ENCODE measurements at regions not wholly inside any gene's neighbourhood (a gene's known extent, or its start where the extent isn't known, plus 50 kb on each side); places are given as distances from the start of the nearest gene placed in this dataset.

- Histone ChIP-seq H3K4me2 (ENCODE audit: low read length) (no peak overlapping the region), H3K36me3 (ENCODE audit: insufficient read depth, low read length) (no peaks in the 10 kb centered on the region), H2AFZ (ENCODE audit: low read depth, low read length) (no peak overlapping the region), H3K4me3 (ENCODE audit: insufficient read depth, low read depth, low read length) (no peak overlapping the region), H3K27me3 (ENCODE audit: insufficient read depth, low read length) (no peaks in the 10 kb centered on the region), H3K9ac (ENCODE audit: low read length) (no peak overlapping the region), H4K20me1 (ENCODE audit: insufficient read depth, low read length) (peaks cover 87% of the 10 kb centered on the region), H3K79me2 (ENCODE audit: insufficient read depth, low read length) (peaks cover 56% of the 10 kb centered on the region), H3K4me1 (ENCODE audit: insufficient read depth, low read length) (peaks cover 11% of the 10 kb centered on the region), H3K27ac (ENCODE audit: low read depth, low read length) (no peak overlapping the region), H3K9me3 (ENCODE audit: insufficient read depth, low read depth, low read length) (no peaks in the 10 kb centered on the region)
- FAIRE-seq (no peak), DNase-seq (ENCODE audit: low read depth) (no peak)
- Mint-ChIP-seq H3K36me3 (ENCODE audit: low read depth, unreplicated experiment) (peaks cover 29% of the 10 kb centered on the region), H3K4me1 (ENCODE audit: low read depth, unreplicated experiment) (peaks cover 19% of the 10 kb centered on the region), H3K27ac (ENCODE audit: unreplicated experiment) (no peak overlapping the region), H3K9me3 (ENCODE audit: unreplicated experiment) (peaks cover 3% of the 10 kb centered on the region), H3K4me3 (ENCODE audit: unreplicated experiment) (no peak overlapping the region), H3K27me3 (ENCODE audit: low read depth, unreplicated experiment) (no peaks in the 10 kb centered on the region)
- TF ChIP-seq EZH2 (IDR thresholded peaks at IDR 0.05; ENCODE audit: insufficient read depth, low read length): no peak
- TF ChIP-seq CTCF (IDR thresholded peaks at IDR 0.05; ENCODE audit: insufficient read depth, low read depth, low read length): no peak
These were observed 109.6 kb downstream of the GLI2 start for GRCh38 chr2:120845277-120845676.

GRCh38 chr2:120846406-120847095 is 110.9 kb downstream of the GLI2 start:
- Mint-ChIP-seq H3K27me3 (ENCODE audit: low read depth, unreplicated experiment) (no peaks in the 10 kb centered on the region), H3K9me3 (ENCODE audit: unreplicated experiment) (peaks cover 4% of the 10 kb centered on the region), H3K27ac (ENCODE audit: unreplicated experiment) (peak overlapping the region; percentile 26), H3K36me3 (ENCODE audit: low read depth, unreplicated experiment) (peaks cover 21% of the 10 kb centered on the region), H3K4me3 (ENCODE audit: unreplicated experiment) (no peak overlapping the region), H3K4me1 (ENCODE audit: low read depth, unreplicated experiment) (peaks cover 22% of the 10 kb centered on the region)
- peaks cover 11% of the 10 kb centered on the region for H3K4me1 ChIP-seq (ENCODE audit: insufficient read depth, low read length)
- TF ChIP-seq CTCF (IDR thresholded peaks at IDR 0.05; ENCODE audit: insufficient read depth, low read depth, low read length) (no peak), EZH2 (IDR thresholded peaks at IDR 0.05; ENCODE audit: insufficient read depth, low read length) (no peak)
- no peak overlapping the region for H3K4me2 ChIP-seq (ENCODE audit: low read length)
- no peak for FAIRE-seq
- H3K36me3 ChIP-seq (ENCODE audit: insufficient read depth, low read length): no peaks in the 10 kb centered on the region
- H2AFZ ChIP-seq (ENCODE audit: low read depth, low read length): no peak overlapping the region
- no peaks in the 10 kb centered on the region for H3K9me3 ChIP-seq (ENCODE audit: insufficient read depth, low read depth, low read length)
- no peak overlapping the region for H3K4me3 ChIP-seq (ENCODE audit: insufficient read depth, low read depth, low read length)
- H3K79me2 ChIP-seq (ENCODE audit: insufficient read depth, low read length): peaks cover 48% of the 10 kb centered on the region
- no peak overlapping the region for H3K27ac ChIP-seq (ENCODE audit: low read depth, low read length)
- H3K9ac ChIP-seq (ENCODE audit: low read length): no peak overlapping the region
- DNase-seq (ENCODE audit: low read depth): no peak
- peaks cover 87% of the 10 kb centered on the region for H4K20me1 ChIP-seq (ENCODE audit: insufficient read depth, low read length)
- no peaks in the 10 kb centered on the region for H3K27me3 ChIP-seq (ENCODE audit: insufficient read depth, low read length)

GRCh38 chr2:120847700-120848321 is 112.1 kb downstream of the GLI2 start:
- Histone ChIP-seq H3K36me3 (ENCODE audit: insufficient read depth, low read length) (no peaks in the 10 kb centered on the region), H3K79me2 (ENCODE audit: insufficient read depth, low read length) (peaks cover 46% of the 10 kb centered on the region), H3K9ac (ENCODE audit: low read length) (no peak overlapping the region), H3K4me2 (ENCODE audit: low read length) (no peak overlapping the region), H2AFZ (ENCODE audit: low read depth, low read length) (no peak overlapping the region), H3K4me3 (ENCODE audit: insufficient read depth, low read depth, low read length) (no peak overlapping the region), H4K20me1 (ENCODE audit: insufficient read depth, low read length) (peaks cover 89% of the 10 kb centered on the region), H3K4me1 (ENCODE audit: insufficient read depth, low read length) (peaks cover 9% of the 10 kb centered on the region), H3K9me3 (ENCODE audit: insufficient read depth, low read depth, low read length) (no peaks in the 10 kb centered on the region), H3K27ac (ENCODE audit: low read depth, low read length) (no peak overlapping the region), H3K27me3 (ENCODE audit: insufficient read depth, low read length) (no peaks in the 10 kb centered on the region)
- H3K4me1 Mint-ChIP-seq (ENCODE audit: low read depth, unreplicated experiment): peaks cover 22% of the 10 kb centered on the region
- no peaks in the 10 kb centered on the region for H3K27me3 Mint-ChIP-seq (ENCODE audit: low read depth, unreplicated experiment)
- no peak for TF ChIP-seq CTCF (IDR thresholded peaks at IDR 0.05; ENCODE audit: insufficient read depth, low read depth, low read length)
- TF ChIP-seq EZH2 (IDR thresholded peaks at IDR 0.05; ENCODE audit: insufficient read depth, low read length): no peak
- H3K9me3 Mint-ChIP-seq (ENCODE audit: unreplicated experiment): peaks cover 5% of the 10 kb centered on the region
- DNase-seq (ENCODE audit: low read depth) (no peak), FAIRE-seq (no peak)
- peaks cover 28% of the 10 kb centered on the region for H3K36me3 Mint-ChIP-seq (ENCODE audit: low read depth, unreplicated experiment)
- H3K27ac Mint-ChIP-seq (ENCODE audit: unreplicated experiment): no peak overlapping the region
- H3K4me3 Mint-ChIP-seq (ENCODE audit: unreplicated experiment): no peak overlapping the region
